NOMO-1 treated with DMSO at 0.1 percent for 48 hours (cell line): ENCODE measurements at regions not wholly inside any gene's neighbourhood (a gene's known extent, or its start where the extent isn't known, plus 50 kb on each side); places are given as distances from the start of the nearest gene placed in this dataset.

ENCODE experiments used
- DNase-seq: peaks from one replicate; lab custom pipeline; 2025; ENCODE audit not compliant: unreplicated experiment; lab: John Stamatoyannopoulos, UW

GRCh38 chr15:69992348-69992747 is 105.4 kb downstream of the TLE3 start:
- no peak for DNase-seq

- DNase-seq, result no peak
Measured at GRCh38 chr15:69994429-69995205, 103.1 kb downstream of the TLE3 start.

- DNase-seq, result no peak
Measured at GRCh38 chr15:69996321-69997160, 101.2 kb downstream of the TLE3 start.

- no peak for DNase-seq
Measured at GRCh38 chr15:69997161-69997485, 100.6 kb downstream of the TLE3 start.
